ENCODE measurements at regions not wholly inside any gene's neighbourhood (a gene's known extent, or its start where the extent isn't known, plus 50 kb on each side); places are given as distances from the start of the nearest gene placed in this dataset.

- Histone ChIP-seq H3K9ac (ENCODE audit: low read depth, low read length) (no peak overlapping the region), H3K27ac (ENCODE audit: low read length) (no peak overlapping the region), H3K4me1 (ENCODE audit: insufficient read depth, low read length) (no peaks in the 10 kb centered on the region), H3K27me3 (ENCODE audit: insufficient read depth, low read length) (no peaks in the 10 kb centered on the region), H3K4me3 (ENCODE audit: low read length) (no peak overlapping the region), H3K36me3 (ENCODE audit: insufficient read depth, low read depth, low read length) (no peaks in the 10 kb centered on the region), H3K9me3 (ENCODE audit: insufficient read depth, low read depth, low read length) (no peaks in the 10 kb centered on the region)
Observed at GRCh38 chr11:23551706-23552105, 691.4 kb upstream of the CCDC179 start.

DNA sequence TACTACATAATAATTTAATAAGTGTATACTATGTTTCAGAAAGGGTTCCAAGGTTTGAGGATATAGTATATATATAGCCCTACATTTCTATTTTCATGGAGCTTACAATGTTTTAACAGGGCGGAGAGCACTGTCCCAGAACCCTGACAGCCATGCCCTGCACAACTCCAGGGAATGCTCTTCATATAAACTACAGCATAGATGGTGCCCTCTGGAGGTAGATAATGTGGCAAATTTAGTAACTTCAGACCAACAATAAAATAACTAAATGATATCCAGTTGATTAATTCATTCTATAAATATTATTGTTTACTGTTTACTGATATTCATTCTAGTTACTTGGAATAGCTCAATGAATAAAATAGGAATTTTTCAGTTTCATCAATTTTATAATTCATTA, 693.7 kb upstream of the CCDC179 start:
- Histone ChIP-seq H3K9ac (ENCODE audit: low read depth, low read length) (no peak overlapping the region), H3K27ac (ENCODE audit: low read length) (no peak overlapping the region)

GRCh38 chr11:23555085-23555484, 694.8 kb upstream of the CCDC179 start:
- H3K4me1 ChIP-seq (ENCODE audit: insufficient read depth, low read length): no peaks in the 10 kb centered on the region
- no peaks in the 10 kb centered on the region for H3K27me3 ChIP-seq (ENCODE audit: insufficient read depth, low read length)

More for the DNA sequence above, 693.7 kb upstream of the CCDC179 start:
- Histone ChIP-seq H3K4me3 (ENCODE audit: low read length) (no peak overlapping the region), H3K9me3 (ENCODE audit: insufficient read depth, low read depth, low read length) (no peaks in the 10 kb centered on the region), H3K4me1 (ENCODE audit: insufficient read depth, low read length) (no peaks in the 10 kb centered on the region), H3K27me3 (ENCODE audit: insufficient read depth, low read length) (no peaks in the 10 kb centered on the region), H3K36me3 (ENCODE audit: insufficient read depth, low read depth, low read length) (no peaks in the 10 kb centered on the region)

DNA sequence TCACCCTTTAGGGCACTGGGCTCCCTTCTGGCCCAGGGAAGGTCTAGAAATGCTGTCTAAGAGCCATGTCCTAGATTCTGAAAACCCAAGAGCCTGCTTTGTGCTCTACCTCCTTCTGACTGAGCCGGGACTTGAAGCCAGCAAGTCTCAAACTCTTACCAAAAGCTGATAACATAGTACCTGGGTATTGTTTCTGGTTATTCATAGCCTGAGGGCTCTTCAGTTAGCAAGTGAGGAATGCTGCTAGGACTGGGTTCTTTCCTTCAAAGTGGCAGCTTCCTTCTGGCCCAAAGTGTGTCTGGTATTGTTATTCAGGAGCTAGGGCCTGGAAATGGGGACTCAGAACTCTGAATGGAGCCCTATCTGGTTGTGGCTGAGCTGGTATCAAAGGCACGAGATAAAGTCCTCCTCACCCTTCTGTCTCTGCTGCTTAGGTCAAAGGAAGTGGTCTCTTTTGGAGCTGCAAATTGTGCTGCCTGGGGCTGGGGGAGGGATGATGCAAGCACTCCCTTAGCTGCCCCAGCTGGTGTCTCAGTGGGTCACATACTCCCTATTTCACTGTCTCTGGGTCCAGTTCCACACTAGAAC, 696.0 kb upstream of the CCDC179 start:
- Histone ChIP-seq H3K4me3 (ENCODE audit: low read length) (no peak overlapping the region), H3K36me3 (ENCODE audit: insufficient read depth, low read depth, low read length) (no peaks in the 10 kb centered on the region), H3K4me1 (ENCODE audit: insufficient read depth, low read length) (no peaks in the 10 kb centered on the region), H3K27me3 (ENCODE audit: insufficient read depth, low read length) (no peaks in the 10 kb centered on the region), H3K27ac (ENCODE audit: low read length) (no peak overlapping the region), H3K9me3 (ENCODE audit: insufficient read depth, low read depth, low read length) (no peaks in the 10 kb centered on the region), H3K9ac (ENCODE audit: low read depth, low read length) (no peak overlapping the region)

More at GRCh38 chr11:23555085-23555484, 694.8 kb upstream of the CCDC179 start:
- H3K9ac ChIP-seq (ENCODE audit: low read depth, low read length): no peak overlapping the region
- no peaks in the 10 kb centered on the region for H3K36me3 ChIP-seq (ENCODE audit: insufficient read depth, low read depth, low read length)
- no peak overlapping the region for H3K4me3 ChIP-seq (ENCODE audit: low read length)
- no peak overlapping the region for H3K27ac ChIP-seq (ENCODE audit: low read length)
- no peaks in the 10 kb centered on the region for H3K9me3 ChIP-seq (ENCODE audit: insufficient read depth, low read depth, low read length)

- H3K4me1 ChIP-seq (ENCODE audit: insufficient read depth, low read length): no peaks in the 10 kb centered on the region
- H3K4me3 ChIP-seq (ENCODE audit: low read length): no peak overlapping the region
- H3K9me3 ChIP-seq (ENCODE audit: insufficient read depth, low read depth, low read length): no peaks in the 10 kb centered on the region
- no peak overlapping the region for H3K9ac ChIP-seq (ENCODE audit: low read depth, low read length)
- no peaks in the 10 kb centered on the region for H3K27me3 ChIP-seq (ENCODE audit: insufficient read depth, low read length)
- no peaks in the 10 kb centered on the region for H3K36me3 ChIP-seq (ENCODE audit: insufficient read depth, low read depth, low read length)
- H3K27ac ChIP-seq (ENCODE audit: low read length): no peak overlapping the region
Observed at GRCh38 chr11:23563591-23563990, 703.3 kb upstream of the CCDC179 start.

- Histone ChIP-seq H3K27me3 (ENCODE audit: insufficient read depth, low read length) (no peaks in the 10 kb centered on the region), H3K36me3 (ENCODE audit: insufficient read depth, low read depth, low read length) (no peaks in the 10 kb centered on the region), H3K4me3 (ENCODE audit: low read length) (no peak overlapping the region), H3K9me3 (ENCODE audit: insufficient read depth, low read depth, low read length) (no peaks in the 10 kb centered on the region), H3K27ac (ENCODE audit: low read length) (no peak overlapping the region), H3K4me1 (ENCODE audit: insufficient read depth, low read length) (no peaks in the 10 kb centered on the region), H3K9ac (ENCODE audit: low read depth, low read length) (no peak overlapping the region)
Observed at GRCh38 chr11:23564370-23564769, 704.1 kb upstream of the CCDC179 start.

GRCh38 chr11:23569134-23569533, 708.9 kb upstream of the CCDC179 start:
- no peaks in the 10 kb centered on the region for H3K9me3 ChIP-seq (ENCODE audit: insufficient read depth, low read depth, low read length)
- H3K4me1 ChIP-seq (ENCODE audit: insufficient read depth, low read length): no peaks in the 10 kb centered on the region
- no peaks in the 10 kb centered on the region for H3K36me3 ChIP-seq (ENCODE audit: insufficient read depth, low read depth, low read length)
- no peak overlapping the region for H3K4me3 ChIP-seq (ENCODE audit: low read length)
- H3K27me3 ChIP-seq (ENCODE audit: insufficient read depth, low read length): no peaks in the 10 kb centered on the region
- no peak overlapping the region for H3K9ac ChIP-seq (ENCODE audit: low read depth, low read length)
- no peak overlapping the region for H3K27ac ChIP-seq (ENCODE audit: low read length)

GRCh38 chr11:23569547-23569946, 709.3 kb upstream of the CCDC179 start:
- H3K4me3 ChIP-seq (ENCODE audit: low read length): no peak overlapping the region
- H3K9me3 ChIP-seq (ENCODE audit: insufficient read depth, low read depth, low read length): no peaks in the 10 kb centered on the region
- no peaks in the 10 kb centered on the region for H3K4me1 ChIP-seq (ENCODE audit: insufficient read depth, low read length)
- H3K27me3 ChIP-seq (ENCODE audit: insufficient read depth, low read length): no peaks in the 10 kb centered on the region
- no peak overlapping the region for H3K27ac ChIP-seq (ENCODE audit: low read length)
- no peaks in the 10 kb centered on the region for H3K36me3 ChIP-seq (ENCODE audit: insufficient read depth, low read depth, low read length)
- no peak overlapping the region for H3K9ac ChIP-seq (ENCODE audit: low read depth, low read length)

DNA sequence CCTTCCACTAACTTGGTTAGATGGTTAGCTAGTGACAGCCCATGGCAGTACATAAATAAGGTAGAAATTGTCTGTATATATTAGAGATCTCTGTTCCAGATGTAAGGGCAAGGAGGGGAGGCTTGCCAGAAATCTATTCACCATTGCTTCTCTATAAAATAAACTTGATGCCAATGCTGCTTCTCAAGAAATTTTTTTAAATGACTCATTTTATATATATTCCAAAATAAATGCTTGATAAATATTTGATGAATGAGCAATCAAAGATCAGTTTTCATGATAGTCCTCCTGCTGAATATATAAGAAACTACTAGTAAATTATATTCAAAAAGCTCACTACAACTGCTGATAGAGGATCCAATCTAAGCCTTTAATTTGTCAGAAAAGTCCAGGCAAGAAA, 710.6 kb upstream of the CCDC179 start:
- H3K27ac ChIP-seq (ENCODE audit: low read length): no peak overlapping the region
- H3K9me3 ChIP-seq (ENCODE audit: insufficient read depth, low read depth, low read length): no peaks in the 10 kb centered on the region
- H3K9ac ChIP-seq (ENCODE audit: low read depth, low read length): no peak overlapping the region
- no peaks in the 10 kb centered on the region for H3K27me3 ChIP-seq (ENCODE audit: insufficient read depth, low read length)
- H3K4me3 ChIP-seq (ENCODE audit: low read length): no peak overlapping the region
- no peaks in the 10 kb centered on the region for H3K4me1 ChIP-seq (ENCODE audit: insufficient read depth, low read length)
- no peaks in the 10 kb centered on the region for H3K36me3 ChIP-seq (ENCODE audit: insufficient read depth, low read depth, low read length)

- Histone ChIP-seq H3K9ac (ENCODE audit: low read depth, low read length) (no peak overlapping the region), H3K4me1 (ENCODE audit: insufficient read depth, low read length) (no peaks in the 10 kb centered on the region), H3K4me3 (ENCODE audit: low read length) (no peak overlapping the region), H3K36me3 (ENCODE audit: insufficient read depth, low read depth, low read length) (no peaks in the 10 kb centered on the region), H3K27ac (ENCODE audit: low read length) (no peak overlapping the region), H3K9me3 (ENCODE audit: insufficient read depth, low read depth, low read length) (no peaks in the 10 kb centered on the region), H3K27me3 (ENCODE audit: insufficient read depth, low read length) (no peaks in the 10 kb centered on the region)
Observed at GRCh38 chr11:23573429-23573828, 713.2 kb upstream of the CCDC179 start.

- Histone ChIP-seq H3K36me3 (ENCODE audit: insufficient read depth, low read depth, low read length) (no peaks in the 10 kb centered on the region), H3K4me1 (ENCODE audit: insufficient read depth, low read length) (no peaks in the 10 kb centered on the region), H3K4me3 (ENCODE audit: low read length) (no peak overlapping the region), H3K9ac (ENCODE audit: low read depth, low read length) (no peak overlapping the region), H3K27me3 (ENCODE audit: insufficient read depth, low read length) (no peaks in the 10 kb centered on the region), H3K9me3 (ENCODE audit: insufficient read depth, low read depth, low read length) (no peaks in the 10 kb centered on the region), H3K27ac (ENCODE audit: low read length) (no peak overlapping the region)
Observed at GRCh38 chr11:23574149-23574548, 713.9 kb upstream of the CCDC179 start.

- H3K4me1 ChIP-seq (ENCODE audit: insufficient read depth, low read length): no peaks in the 10 kb centered on the region
- no peak overlapping the region for H3K27ac ChIP-seq (ENCODE audit: low read length)
- no peak overlapping the region for H3K9ac ChIP-seq (ENCODE audit: low read depth, low read length)
- no peaks in the 10 kb centered on the region for H3K27me3 ChIP-seq (ENCODE audit: insufficient read depth, low read length)
- no peaks in the 10 kb centered on the region for H3K36me3 ChIP-seq (ENCODE audit: insufficient read depth, low read depth, low read length)
- H3K9me3 ChIP-seq (ENCODE audit: insufficient read depth, low read depth, low read length): no peaks in the 10 kb centered on the region
- H3K4me3 ChIP-seq (ENCODE audit: low read length): no peak overlapping the region
Observed at GRCh38 chr11:23577296-23577695, 717.0 kb upstream of the CCDC179 start.
